HFFc6 (cell line): ENCODE measurements at regions not wholly inside any gene's neighbourhood (a gene's known extent, or its start where the extent isn't known, plus 50 kb on each side); places are given as distances from the start of the nearest gene placed in this dataset.

ENCODE experiments used
- DNase-seq: peaks from one replicate; pipeline ENCODE4 v3.0.0-alpha.2; 2018
- H3K27ac Mint-ChIP-seq: 2 replicates; pipeline ENCODE4 v1.8.0; 2020; ENCODE audit warnings: mild to moderate bottlenecking, mixed read lengths
- H3K27me3 Mint-ChIP-seq: 2 replicates; pipeline ENCODE4 v1.8.0; 2021; ENCODE audit warnings: mild to moderate bottlenecking, moderate library complexity, mixed read lengths; ENCODE audit not compliant: insufficient read depth
- H3K36me3 Mint-ChIP-seq: 2 replicates; pipeline ENCODE4 v1.8.0; 2021; ENCODE audit warnings: low read depth, mixed read lengths
- H3K4me1 Mint-ChIP-seq: 2 replicates; pipeline ENCODE4 v1.8.0; 2020; ENCODE audit warnings: low read depth, mixed read lengths
- H3K4me3 Mint-ChIP-seq: 2 replicates; pipeline ENCODE4 v1.8.0; 2020; ENCODE audit warnings: mild to moderate bottlenecking, moderate library complexity, mixed read lengths
- H3K9me3 Mint-ChIP-seq: 2 replicates; pipeline ENCODE4 v1.8.0; 2020; ENCODE audit warnings: mild to moderate bottlenecking, mixed read lengths
- CTCF ChIP-seq: fragments of 200-600 bp; sonication (generic); IDR thresholded peaks from 2 replicates; pipeline ENCODE4 v1.5.0; 2021; ENCODE audit warnings: antibody characterized with exemption, mild to moderate bottlenecking

GRCh38 chr5:82605441-82605973 lies 327.4 kb upstream of the RPS23 start:
- H3K27me3 Mint-ChIP-seq = no peaks in the 10 kb centered on the region; the same call in 1 of the 2 replicates
- no peaks in the 10 kb centered on the region for H3K36me3 Mint-ChIP-seq
- H3K4me1 Mint-ChIP-seq = no peaks in the 10 kb centered on the region
- no peak overlapping the region for H3K4me3 Mint-ChIP-seq
- no peaks in the 10 kb centered on the region for H3K9me3 Mint-ChIP-seq
- no peak for TF ChIP-seq CTCF
- no peak for DNase-seq
- no peak overlapping the region for H3K27ac Mint-ChIP-seq

GRCh38 chr5:82603033-82603987 lies 325.2 kb upstream of the RPS23 start:
- no peak for DNase-seq
- Mint-ChIP-seq H3K4me3 (no peak overlapping the region), H3K4me1 (no peaks in the 10 kb centered on the region), H3K27me3 (no peaks in the 10 kb centered on the region; the same call in 1 of the 2 replicates), H3K27ac (no peak overlapping the region), H3K36me3 (no peaks in the 10 kb centered on the region), H3K9me3 (no peaks in the 10 kb centered on the region)
- TF ChIP-seq CTCF = no peak

GRCh38 chr5:82601861-82602260 lies 323.7 kb upstream of the RPS23 start:
- Mint-ChIP-seq H3K9me3 (no peaks in the 10 kb centered on the region), H3K36me3 (no peaks in the 10 kb centered on the region), H3K27ac (no peak overlapping the region), H3K27me3 (no peaks in the 10 kb centered on the region; the same call in 1 of the 2 replicates), H3K4me1 (no peaks in the 10 kb centered on the region), H3K4me3 (no peak overlapping the region)
- TF ChIP-seq CTCF = no peak
- DNase-seq = no peak

- H3K4me3 Mint-ChIP-seq = no peak overlapping the region
- H3K36me3 Mint-ChIP-seq = no peaks in the 10 kb centered on the region
- no peak for DNase-seq
- no peaks in the 10 kb centered on the region for H3K4me1 Mint-ChIP-seq
- H3K9me3 Mint-ChIP-seq = no peaks in the 10 kb centered on the region
- H3K27me3 Mint-ChIP-seq = no peaks in the 10 kb centered on the region
- no peak for TF ChIP-seq CTCF
- H3K27ac Mint-ChIP-seq = no peak overlapping the region
Observed at GRCh38 chr5:82601077-82601476, 322.9 kb upstream of the RPS23 start.

GRCh38 chr5:82599692-82600091 lies 321.5 kb upstream of the RPS23 start:
- Mint-ChIP-seq H3K27me3 (no peaks in the 10 kb centered on the region), H3K36me3 (no peaks in the 10 kb centered on the region), H3K4me1 (no peaks in the 10 kb centered on the region), H3K27ac (no peak overlapping the region), H3K4me3 (no peak overlapping the region), H3K9me3 (no peaks in the 10 kb centered on the region)
- no peak for TF ChIP-seq CTCF
- DNase-seq = no peak
